D721Med (cell line): ENCODE measurements at regions not wholly inside any gene's neighbourhood (a gene's known extent, or its start where the extent isn't known, plus 50 kb on each side); places are given as distances from the start of the nearest gene placed in this dataset.

Experiments used
- DNase-seq: peaks from one replicate; pipeline ENCODE4 v3.0.0; 2011; ENCODE audit warnings: low spot score; ENCODE audit not compliant: insufficient read length
- FAIRE-seq: peaks from 2 replicates; lab custom pipeline; 2011; peaks lifted over from hg19 to GRCh38; lab: Jason Lieb, UNC
- TF ChIP-seq, protein P1 (sequence below): IDR thresholded peaks from 2 replicates; pipeline ENCODE4 v1.5.1; 2012; ENCODE audit warnings: mild to moderate bottlenecking, control low read depth; ENCODE audit not compliant: insufficient read depth; ENCODE audit errors: missing control alignments

- no peak for FAIRE-seq
- DNase-seq: no peak
- TF ChIP-seq, protein P1, sequence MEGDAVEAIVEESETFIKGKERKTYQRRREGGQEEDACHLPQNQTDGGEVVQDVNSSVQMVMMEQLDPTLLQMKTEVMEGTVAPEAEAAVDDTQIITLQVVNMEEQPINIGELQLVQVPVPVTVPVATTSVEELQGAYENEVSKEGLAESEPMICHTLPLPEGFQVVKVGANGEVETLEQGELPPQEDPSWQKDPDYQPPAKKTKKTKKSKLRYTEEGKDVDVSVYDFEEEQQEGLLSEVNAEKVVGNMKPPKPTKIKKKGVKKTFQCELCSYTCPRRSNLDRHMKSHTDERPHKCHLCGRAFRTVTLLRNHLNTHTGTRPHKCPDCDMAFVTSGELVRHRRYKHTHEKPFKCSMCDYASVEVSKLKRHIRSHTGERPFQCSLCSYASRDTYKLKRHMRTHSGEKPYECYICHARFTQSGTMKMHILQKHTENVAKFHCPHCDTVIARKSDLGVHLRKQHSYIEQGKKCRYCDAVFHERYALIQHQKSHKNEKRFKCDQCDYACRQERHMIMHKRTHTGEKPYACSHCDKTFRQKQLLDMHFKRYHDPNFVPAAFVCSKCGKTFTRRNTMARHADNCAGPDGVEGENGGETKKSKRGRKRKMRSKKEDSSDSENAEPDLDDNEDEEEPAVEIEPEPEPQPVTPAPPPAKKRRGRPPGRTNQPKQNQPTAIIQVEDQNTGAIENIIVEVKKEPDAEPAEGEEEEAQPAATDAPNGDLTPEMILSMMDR: no peak
Measured at GRCh38 chr9:89661391-89661949, 56.7 kb downstream of the GADD45G start.

DNA sequence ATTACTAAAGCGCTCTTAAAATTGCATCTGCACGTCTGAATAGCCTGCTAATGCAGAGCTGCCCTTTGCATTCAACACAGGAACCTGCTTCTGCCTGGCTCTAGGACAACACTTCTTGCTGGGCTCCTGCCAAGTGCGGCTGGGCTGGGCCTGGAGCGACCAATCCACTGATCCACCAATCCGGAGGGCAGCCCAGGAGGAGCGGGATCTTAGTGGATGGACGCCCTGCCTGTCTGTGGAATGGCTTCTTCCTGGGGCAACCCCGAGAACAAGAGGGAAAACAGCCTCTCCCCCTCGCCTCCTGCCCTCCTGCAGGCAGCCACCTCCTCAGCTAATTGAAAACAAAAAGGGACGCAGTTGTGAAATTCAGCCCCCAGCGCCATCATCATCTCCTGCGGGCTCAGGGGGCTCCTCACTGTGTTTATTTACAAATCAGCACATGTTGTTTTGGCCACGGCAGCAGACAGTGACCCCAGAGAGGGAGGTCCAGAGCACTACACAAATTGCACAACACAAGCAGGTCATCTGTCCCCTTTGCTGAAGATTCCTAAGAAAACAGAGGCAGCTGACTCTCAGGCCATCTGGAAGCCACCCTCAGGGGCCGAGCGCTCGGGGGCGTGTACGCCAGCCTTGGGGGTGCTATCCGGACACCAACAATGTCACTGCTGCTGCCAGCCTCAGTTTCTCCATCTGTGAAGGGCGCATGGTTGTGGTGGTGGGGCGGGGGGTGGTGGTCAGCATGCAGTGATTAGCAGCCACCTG lies 57.3 kb downstream of the GADD45G start:
- DNase-seq: no peak
- TF ChIP-seq, protein P1: no peak
- FAIRE-seq: no peak

DNA sequence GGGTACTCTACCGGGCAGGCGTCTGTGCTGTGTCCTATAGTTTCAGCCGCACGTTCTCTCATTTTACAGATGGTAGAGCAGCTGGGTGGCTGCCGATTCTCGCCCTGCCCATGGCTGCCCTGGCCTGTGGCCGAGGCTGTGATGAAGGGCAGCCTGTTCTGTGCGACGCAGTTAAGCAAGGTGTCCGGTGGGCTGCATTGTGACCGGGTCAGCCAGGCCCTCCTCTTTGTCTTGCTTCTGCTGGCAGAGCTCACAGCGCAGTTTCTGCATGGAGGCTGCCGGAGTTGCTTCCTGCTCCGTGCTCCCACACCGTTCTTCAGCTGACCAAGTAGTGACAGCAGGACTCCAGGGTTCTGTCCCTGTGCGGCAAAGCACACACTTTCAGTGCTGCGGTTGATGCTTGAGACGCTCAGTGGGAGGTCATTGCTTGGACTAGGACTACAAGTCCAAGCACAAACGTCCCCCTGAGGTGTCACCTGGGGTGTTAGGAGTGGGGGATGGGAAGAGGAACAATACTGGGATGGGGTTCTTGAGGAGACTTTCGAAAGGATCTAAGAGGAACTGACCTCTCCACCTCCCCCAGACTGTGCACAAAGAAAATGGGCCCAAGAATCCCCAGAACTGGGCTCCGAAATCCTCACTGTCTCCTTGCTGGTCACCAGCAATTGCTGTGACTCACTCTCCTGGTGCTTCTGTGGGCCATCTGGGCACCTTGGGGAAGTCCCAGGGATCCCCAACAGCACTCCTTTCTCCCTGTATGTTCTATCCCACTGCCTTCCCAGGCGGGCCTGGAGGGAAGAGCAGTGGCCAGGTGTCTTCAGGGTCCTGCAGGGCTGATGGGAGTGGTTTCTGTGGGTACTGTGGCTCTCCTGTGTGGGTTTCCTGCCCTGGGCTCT lies 58.2 kb downstream of the GADD45G start:
- TF ChIP-seq, protein P1: no peak
- DNase-seq (no peak), FAIRE-seq (no peak)

DNA sequence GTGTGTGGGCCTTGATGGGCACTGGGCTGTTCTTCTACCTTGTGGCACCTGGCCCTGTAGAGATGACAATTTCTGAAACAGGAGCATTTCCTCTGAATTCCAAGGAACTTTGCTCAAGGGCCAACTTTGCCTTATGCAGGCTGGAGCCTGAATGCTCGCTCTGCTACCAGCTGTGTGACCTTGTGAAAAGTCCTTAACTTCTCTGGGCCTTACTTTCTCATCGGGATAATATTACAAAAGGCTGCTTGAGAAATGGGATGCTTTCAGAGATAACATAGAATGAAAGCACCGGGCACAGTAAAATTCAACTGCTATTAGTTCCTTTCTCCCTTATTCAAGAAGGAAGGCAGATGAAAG lies 58.8 kb downstream of the GADD45G start:
- no peak for DNase-seq
- no peak for FAIRE-seq
- TF ChIP-seq, protein P1: no peak

GRCh38 chr9:89664010-89664409 lies 59.2 kb downstream of the GADD45G start:
- FAIRE-seq: no peak
- no peak for DNase-seq
- TF ChIP-seq, protein P1: no peak

DNA sequence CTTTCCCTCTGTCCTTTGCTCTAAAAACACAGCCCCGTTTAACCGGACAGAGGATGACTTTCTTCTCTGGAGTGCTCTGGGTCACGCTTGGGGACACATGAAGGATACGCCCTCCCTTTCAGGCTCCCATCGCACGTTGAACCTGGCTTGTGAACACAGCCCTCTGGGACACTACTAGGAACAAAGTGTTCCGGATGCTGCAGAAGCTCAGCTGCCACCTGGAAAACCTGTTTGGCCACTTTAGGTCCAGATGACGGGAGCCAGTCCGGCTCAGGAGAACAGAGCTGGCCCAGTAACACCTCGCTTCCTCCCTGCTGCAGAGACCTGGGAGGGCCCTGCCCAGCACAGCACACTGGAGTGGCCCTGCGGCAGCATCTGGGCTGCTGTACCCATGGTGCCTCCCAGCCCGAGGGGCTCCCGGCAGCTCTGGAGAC lies 60.1 kb downstream of the GADD45G start:
- no peak for FAIRE-seq
- TF ChIP-seq, protein P1: no peak
- DNase-seq: no peak

- no peak for FAIRE-seq
- TF ChIP-seq, protein P1: no peak
Measured at GRCh38 chr9:89666364-89666763, 61.6 kb downstream of the GADD45G start.

More at GRCh38 chr9:89666364-89666763, 61.6 kb downstream of the GADD45G start:
- DNase-seq: no peak
